Activated CD4-positive, alpha-beta T cell treated with anti-CD3 and anti-CD28 coated beads, Interleukin-2, Interleukin-6, amounts not matched to agents 100 ng/mL and 50 ng/mL, durations not matched to agents 16 hours and 8 hours (primary cell): ENCODE measurements at regions not wholly inside any gene's neighbourhood (a gene's known extent, or its start where the extent isn't known, plus 50 kb on each side); places are given as distances from the start of the nearest gene placed in this dataset.

Experiments used
- DNase-seq: peaks from one replicate; pipeline ENCODE4 v3.0.0-alpha.2; 2020

DNA sequence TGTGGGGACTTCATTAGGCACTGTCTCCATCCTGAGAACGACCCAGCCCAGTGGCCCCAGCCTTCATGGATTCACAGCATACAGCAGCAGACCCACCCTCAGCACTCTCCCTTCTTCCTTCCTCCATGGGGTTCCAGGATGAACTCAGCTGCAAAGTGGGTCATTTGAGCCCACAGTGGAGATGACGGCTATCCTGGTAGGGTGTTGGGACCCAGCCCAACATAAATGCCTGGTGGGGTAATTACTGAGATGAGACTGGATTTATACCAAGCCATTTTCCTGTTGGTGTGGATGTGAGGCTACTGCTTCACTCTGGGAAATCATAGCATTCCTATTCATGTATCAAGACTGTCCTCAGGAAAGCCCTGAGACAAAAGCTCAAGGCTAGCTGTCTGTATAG is 536.7 kb upstream of the TNP1 start:
- DNase-seq: no peak

DNA sequence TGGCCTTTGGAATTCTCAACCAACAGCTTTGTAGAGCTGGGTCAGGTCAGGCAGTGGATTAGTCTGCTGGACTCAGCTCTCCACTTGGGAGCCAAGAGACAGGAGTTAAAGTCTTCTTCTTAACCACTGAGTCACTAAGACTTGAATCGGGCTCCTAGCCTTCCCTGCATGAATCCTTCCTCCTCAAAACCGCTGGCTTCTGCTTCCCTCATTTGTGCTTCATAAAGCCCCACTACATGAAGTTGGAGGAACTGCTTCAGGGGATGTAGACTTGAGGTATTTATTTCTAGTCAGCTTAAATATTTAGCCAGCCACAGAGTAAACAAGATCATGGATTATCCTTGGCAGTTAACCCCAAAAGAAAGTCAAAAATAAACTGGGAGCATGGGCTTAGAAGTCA is 536.3 kb upstream of the TNP1 start:
- no peak for DNase-seq

DNA sequence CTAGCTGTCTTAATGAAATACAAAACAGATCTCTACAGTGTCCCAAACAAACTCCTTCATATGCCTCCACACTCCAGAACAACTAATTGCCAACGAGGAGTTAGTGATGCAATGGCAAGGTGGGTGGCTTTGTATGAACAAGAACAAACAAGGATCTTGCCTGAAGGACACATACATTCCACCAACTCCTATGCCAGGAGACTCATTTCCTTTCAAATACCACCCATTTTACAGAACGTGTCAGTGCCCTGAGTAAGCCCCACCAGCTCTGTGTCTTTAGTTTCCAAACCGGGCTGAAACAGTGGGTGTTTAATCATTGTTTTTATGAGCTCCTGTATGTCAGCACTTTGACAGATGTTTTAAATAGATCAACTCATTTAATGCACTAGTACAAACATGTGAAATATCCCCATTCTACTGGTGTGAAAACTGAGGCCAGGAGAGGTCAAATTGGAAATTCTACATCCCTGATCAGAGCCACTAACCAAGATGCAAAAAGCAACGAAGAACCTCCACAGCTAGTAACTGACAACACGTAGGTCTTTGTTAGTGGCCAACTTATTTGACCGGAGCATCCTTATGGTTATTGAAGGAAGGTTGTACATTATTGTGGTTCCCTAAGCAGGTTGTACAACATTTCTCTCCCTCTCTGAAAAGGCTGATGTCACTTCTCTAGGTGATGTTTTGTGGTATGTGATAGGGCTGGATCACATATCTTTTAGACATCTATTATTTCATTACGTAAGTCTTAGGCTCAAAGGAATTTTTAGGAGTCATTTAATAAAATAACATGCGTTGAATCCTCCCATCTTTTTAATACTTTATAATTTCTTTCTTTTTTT is 534.9 kb upstream of the TNP1 start:
- DNase-seq: no peak

DNA sequence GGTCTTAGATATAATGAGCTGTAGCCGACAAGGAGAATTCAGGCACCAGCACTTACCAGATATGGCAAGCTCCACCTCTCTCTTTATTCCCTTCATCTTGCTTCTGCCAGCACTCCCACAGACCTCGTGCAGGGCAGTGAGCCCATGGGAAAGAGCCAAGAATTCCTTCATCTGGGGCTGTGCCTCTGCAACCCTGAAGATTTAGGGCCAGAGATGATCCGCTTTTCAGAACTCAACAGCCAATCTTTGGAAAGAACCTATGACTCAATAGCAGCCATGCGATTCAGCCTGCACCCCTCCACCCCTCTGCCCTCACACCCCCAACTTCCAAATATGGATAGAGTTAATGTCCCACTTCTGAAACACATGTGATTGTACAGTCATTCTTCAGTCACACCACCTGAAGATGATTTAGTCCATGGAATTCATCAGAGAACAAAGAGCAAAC is 533.7 kb upstream of the TNP1 start:
- no peak for DNase-seq

DNA sequence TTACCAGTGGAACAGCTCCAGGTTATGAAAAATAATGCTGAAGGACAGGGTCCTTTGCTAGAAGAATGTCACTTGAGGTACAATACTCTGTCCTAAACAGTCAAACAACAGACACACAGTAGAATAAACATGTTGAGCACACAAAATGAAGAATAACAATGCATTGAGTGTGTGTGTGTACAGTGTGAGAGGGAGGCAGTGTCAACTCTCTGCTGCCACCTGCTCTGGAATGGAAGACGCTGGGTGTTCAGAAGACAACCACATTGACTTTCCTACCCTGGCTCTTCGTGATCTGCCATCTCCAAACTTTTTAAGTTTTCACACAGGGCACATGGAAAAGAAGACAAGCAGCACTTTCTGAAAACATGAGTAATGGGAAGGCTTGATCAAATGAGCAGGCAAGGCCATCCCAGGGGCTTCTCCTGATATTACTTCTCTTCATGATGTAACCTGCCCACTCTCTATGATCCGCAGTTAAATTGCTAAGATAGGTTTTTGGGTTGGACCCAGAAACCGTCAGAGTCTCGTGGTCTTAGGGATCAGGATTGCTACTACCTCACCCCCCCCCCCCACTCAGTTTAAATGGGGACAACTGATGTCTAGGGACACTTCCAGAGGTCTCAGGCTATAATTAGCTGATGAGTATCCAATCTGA is 533.2 kb upstream of the TNP1 start:
- no peak for DNase-seq

DNA sequence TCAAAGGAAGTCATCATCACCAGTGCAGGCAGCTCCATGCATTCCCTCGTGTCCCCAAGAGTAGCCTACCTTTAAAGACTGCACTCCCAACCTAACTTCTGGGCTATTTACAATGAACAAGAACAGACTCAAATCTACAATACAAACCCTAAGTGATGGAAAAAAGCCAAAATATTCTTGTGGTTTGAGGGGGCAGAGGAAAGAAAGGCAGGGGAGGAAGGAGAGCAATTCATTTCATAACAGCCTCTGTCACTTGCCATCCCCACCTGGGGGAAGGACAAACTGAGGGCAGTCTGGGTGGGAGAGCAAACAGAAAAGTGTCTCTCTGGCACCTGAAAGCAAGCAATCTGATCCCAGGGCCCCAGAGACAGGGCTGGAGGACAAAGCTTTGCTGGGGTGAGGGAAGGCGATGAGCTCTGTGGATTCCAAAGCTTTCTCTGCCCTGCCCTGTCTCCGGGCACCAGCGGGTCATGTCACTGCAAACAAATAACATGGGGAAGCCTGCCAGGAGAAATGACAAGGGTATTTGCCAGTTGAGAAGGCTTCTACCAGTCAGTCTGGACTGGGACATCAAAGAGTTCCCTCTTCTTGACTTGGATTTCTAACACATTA is 528.0 kb upstream of the TNP1 start:
- DNase-seq: no peak

DNA sequence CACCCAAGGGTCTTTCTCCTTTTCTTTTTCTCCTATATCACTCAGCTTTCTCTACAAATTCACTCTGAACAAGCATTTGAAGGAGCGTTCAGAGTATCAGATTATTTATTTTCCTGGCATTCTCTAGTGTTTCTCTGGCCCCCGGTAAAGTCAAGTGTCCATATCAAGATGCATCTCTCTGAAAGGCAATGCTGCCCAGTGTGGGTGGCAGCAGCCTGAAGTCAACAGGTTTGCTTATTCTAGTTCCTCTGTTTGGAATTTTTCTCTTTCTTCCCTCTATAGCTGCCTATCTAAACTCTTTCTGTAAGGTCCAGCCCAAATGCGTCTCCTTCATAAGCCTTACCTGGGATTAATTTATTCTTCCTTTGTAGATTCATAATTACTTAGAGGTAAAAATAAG is 526.2 kb upstream of the TNP1 start:
- no peak for DNase-seq

DNA sequence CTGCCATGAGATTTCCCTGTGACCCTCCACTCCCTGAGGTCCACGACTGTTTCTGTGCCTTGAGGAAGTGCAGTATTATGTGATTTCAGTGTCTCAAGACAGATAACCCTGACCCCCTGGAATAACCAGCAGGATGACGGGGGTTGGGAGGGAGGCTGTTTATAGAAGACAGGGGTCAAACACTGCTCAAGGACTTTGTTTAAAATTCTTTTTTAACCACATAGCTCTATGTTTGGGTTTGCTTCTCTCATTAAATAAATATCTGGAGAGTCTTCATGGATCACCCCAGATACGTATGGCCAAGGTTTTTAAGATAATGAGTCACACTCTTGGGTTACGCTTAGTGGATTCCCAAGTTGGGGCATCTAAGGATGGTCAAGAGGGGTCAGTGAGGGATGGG is 523.8 kb upstream of the TNP1 start:
- DNase-seq: no peak

DNA sequence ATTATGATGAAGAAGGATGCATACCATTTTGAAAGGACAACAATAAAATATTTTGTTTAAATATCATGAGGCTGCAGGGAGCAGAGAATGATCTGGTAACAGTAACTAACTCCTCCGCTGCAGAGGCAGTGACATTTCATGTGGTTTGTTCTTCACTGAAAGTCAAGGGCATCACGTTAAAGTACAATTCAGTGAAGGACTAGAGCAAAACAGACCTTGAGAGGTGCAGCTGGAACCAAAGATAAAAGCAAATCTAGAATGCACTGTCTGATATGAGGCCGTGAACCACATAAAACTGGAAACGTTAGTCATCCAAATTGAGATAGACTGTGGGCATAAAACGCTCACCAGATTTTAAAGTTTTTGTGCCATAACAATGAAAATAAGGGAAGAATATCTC is 522.9 kb upstream of the TNP1 start:
- no peak for DNase-seq

DNA sequence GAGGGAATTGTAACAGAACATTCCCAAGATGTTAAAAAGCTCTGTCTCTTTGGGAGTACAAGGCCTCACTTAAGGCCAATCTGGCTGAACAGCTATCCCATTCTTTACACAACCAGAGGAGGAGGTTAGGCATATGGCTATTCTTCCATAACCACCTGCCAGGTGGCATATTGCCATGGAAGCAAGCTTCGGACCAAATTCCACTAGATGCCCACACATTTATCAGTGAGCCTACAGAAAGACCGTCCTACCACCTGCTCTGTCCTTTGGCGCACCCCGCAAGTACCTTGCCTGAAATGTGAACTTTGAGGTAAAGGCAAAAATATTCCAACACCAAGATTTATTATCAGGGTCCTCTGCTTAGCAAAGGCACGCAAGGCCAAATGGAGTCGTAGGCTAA is 519.9 kb upstream of the TNP1 start:
- no peak for DNase-seq

DNA sequence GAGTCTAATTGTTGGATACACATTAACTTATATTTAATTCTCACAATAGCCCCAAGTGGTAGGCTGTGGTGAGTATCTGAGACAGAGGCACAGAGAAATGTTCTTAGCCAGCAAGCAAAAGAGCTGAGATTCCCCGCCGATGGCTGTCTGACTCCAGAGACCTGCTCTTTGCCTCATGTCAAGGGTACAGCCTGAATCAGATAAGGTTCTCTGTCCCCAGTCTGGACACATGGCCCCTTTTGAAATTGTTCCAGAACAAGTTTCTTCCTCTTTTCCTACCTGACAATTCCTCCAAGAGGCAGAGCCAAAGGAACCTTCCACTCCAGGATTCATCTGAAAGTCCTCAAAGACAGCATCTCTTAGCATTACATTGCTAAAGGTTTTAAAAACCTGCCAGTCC is 512.9 kb upstream of the TNP1 start:
- DNase-seq: no peak

DNA sequence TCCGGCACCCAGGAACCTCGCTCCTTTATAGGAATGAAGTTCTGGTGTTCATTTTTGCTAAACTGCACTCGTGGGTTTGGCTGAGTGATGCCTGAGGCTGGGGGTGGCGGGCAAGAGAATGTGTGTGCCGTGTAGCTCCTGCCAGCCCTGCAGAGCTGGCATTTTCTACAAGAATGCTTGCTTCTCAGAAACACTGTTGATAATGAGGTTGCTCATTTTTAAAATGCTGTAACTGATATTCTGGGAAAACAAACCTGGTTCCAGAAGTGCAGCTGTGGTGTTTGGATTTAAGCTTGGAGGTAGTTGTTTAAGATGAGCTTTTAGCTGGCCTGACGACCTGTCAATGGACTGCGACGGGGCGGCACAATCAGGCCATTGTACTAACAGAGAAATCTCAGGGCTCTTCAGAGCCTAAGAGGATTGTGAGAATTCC is 511.9 kb upstream of the TNP1 start:
- no peak for DNase-seq

DNA sequence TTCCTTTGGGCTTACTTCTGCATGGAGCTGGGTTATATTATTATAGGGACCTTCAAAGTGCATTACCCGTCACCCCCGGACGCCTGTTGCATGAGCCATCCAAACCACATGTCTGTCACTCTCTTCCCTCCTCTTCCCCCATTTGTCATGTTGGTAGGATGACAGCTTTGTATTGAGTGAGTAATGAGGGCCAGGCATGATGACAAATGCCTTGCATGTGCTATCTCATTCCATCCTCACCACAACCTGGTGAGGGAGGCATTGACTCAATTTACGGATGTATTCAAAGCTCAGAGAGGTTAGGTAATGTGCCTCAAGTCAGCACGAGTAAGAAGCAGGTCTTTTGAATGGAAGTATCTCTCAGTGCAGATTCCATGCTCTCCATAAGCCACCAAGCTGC is 510.5 kb upstream of the TNP1 start:
- no peak for DNase-seq

DNA sequence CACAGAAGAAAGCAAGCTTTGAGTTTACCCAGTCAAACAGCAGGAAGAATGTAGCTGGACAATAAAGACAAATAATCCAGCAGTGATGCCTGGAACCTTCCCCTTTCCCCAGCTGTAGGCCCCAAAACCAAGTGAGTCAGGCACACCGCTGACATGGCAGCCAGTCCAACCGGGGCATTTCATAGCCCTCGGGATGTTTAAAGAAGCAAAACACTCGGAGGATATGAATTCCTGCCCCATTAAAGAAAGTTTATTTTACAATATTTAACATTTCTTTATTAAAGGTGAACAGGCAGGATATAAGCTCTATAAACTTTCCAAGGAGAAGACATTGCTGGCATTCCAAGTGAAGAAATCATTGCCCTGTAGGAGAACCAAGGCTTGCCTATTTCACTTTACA is 507.6 kb upstream of the TNP1 start:
- DNase-seq: no peak

DNA sequence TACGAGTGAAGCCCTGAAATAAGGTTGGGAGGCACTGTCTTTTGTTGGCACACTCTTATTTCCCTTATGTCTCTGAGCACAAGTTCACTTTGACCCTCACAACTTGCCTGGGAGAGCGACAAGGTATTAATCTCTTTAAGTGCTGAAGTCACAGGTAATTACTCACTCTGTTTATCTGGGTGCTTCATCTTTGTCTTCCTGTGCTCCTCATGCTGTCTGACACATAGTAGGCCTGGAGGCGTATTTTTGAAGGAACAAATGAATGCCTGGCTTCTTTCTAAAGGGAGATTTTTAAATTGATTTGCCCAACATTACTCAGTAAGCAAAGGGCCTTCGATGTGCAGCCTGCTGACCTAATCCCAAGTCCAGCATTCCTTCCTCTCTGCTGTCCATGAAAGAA is 507.1 kb upstream of the TNP1 start:
- DNase-seq: no peak

DNA sequence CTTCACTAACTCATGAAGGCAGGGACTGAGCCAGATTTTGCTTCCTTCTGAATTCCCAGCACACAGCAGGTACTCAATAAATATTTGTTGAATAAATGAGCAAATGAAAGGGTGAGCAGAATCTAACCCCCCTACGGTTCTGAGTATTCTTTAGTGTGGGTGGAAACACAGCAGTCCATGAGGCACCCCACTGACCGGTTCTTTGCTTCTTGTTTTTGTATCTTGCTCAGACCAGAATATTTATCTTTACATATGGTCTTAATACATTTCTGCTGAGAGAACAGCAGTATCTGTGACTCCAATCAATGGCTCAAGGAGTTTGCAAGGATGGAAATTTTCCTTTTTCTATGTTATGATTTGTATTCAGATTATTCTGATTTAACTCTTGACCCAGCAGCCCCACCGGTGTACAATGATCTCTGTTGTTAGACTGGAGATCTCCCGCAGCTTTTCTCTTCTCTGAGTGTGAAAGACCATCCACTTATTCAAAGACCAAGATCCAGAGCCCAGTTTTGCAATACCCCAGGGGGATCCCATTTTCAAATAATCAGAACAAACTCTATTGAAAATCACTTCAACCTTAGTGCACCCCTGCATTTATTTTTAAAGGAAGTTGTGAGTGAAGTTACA is 506.5 kb upstream of the TNP1 start:
- no peak for DNase-seq

DNA sequence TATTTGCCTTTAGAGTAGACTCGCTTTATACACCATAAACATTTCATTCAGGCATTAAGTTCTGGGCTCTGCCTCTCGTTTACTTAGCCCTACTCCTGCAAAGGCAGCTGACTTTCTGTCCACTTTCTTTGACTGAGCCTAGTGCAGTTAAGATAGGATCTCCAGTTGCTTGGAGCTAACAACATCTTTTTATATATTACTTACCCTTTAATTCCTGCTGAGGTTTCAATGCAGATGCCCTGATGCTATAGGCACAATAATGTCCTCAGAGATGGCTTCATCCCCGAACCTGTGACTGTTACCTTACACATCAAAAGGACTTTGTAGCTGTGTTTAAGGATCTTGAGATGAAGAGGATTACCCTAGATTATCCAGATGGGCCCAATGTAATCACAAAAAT is 505.8 kb upstream of the TNP1 start:
- DNase-seq: no peak

DNA sequence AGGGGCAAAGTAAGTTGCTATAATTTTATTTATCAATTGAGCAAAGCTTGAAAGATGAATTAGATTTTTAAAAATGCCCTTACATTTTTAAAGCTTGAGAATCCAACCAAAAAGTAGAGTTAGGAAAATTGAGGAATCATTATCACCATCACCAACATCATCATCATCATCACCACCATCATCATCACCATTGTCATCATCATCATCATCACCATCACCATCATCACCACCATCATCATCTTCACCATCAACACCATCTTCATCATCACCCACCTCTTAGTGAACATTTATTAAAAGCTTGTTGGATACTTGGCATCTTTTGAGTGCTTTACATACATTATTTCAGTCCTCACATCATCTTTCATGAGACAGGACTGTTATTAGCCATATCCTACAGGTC is 504.4 kb upstream of the TNP1 start:
- DNase-seq: no peak

DNA sequence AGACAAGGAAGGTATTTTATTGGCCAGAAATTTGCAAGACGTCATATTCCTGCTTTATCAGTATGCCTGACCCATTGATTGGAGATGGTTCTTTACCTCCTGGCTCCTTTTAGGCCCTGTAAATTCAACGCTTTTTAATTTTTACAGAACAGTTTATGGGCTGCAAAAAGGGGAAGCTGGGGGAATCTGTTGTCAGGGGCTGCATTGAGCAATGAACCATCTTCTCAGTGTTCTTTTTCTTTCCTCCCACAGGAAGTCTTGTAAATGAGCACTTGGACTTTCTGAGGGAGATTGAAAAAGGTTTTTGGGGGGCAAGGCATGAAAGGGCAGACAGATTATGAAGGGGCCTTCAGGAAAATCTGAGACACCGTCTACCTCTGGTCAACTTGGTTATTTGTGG is 503.6 kb upstream of the TNP1 start:
- DNase-seq: no peak

DNA sequence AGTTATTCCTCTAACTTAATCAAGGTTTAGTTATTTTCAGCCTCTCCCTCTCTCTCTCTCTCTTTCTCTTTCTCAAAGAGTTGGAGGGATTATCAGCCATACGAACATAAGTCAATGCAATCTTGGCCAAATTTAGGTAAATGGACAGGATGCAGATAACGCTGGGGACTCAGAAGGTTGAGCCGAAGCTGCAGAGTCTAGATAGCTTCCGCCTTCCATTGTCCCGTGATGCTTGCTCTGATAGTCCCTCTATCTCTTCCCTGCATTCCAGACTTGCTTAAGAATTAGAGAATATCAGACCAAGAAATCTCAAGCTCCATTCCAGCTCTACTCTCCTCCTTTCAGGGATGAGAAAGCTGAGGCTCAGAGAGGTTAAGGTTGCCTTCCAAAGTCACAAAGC is 502.8 kb upstream of the TNP1 start:
- DNase-seq: no peak

DNA sequence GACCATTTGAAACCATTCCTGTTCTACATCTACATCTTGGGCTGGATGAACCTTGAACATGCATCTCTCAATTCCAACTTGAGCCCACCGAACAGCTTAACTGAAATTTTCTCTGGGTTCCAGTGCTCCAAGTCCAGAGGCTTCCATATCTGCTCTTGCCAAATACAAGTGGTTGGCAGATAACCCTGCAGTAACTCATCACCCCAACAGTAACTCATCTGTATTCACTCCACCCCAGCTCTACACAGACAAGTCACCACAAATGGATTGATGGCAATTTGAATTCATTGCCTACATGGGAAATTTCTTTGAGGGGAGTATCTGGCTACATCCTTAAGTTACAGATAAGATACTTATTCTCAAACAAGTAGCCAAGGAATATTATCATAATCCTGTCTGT is 502.4 kb upstream of the TNP1 start:
- DNase-seq: no peak

DNA sequence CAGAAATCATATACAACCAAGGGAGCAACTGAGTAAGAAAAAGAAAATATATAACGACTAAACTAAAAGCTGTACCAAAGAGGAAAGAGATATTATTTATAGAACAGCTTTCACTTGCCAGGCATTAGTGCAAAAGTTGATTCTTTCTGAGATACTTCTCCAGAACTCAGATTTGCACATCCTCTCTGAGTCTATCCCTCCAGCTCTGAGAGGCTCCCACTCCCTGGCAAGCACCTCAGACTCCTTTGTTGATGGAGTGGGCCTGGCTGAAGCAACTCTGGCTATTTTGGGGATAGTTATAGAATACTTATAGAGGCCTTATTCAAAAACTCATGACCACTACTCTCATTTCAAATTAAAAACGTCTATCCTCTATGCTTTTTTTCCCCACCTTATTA is 501.6 kb upstream of the TNP1 start:
- DNase-seq: no peak

DNA sequence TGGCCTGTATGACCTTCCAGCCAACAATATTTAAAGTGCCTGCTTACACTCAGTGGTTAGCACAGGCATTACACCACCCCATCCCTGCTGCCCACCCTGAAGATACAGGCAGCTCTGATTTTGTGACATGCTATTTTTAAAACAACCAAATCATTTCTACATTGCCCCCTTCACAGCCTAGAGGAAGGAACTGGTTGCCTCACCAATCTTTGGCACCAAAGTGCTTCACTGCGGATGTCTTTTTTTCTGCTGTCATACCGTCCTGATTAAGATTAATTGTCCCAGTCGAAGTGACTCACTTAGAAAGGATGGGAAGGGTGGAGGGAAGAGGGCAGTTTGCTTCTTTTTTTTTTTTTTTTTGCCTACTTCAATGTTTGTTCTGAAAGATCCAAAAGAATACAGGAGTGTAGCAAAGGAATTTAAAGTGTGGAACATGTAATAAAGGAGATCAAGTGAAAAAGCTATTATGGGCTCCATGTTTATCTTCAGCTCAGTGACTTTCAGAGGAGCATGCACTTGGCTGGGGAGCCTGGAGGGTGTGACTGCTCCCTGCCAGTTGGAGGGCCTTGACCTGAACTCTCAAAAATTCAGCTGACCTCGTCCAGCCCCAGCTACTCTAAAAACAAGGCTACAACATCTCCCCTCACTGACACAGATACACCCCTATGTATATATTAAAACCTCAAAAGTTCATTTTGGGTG is 501.1 kb upstream of the TNP1 start:
- no peak for DNase-seq
